ENCODE measurements at regions not wholly inside any gene's neighbourhood (a gene's known extent, or its start where the extent isn't known, plus 50 kb on each side); places are given as distances from the start of the nearest gene placed in this dataset.

DNA sequence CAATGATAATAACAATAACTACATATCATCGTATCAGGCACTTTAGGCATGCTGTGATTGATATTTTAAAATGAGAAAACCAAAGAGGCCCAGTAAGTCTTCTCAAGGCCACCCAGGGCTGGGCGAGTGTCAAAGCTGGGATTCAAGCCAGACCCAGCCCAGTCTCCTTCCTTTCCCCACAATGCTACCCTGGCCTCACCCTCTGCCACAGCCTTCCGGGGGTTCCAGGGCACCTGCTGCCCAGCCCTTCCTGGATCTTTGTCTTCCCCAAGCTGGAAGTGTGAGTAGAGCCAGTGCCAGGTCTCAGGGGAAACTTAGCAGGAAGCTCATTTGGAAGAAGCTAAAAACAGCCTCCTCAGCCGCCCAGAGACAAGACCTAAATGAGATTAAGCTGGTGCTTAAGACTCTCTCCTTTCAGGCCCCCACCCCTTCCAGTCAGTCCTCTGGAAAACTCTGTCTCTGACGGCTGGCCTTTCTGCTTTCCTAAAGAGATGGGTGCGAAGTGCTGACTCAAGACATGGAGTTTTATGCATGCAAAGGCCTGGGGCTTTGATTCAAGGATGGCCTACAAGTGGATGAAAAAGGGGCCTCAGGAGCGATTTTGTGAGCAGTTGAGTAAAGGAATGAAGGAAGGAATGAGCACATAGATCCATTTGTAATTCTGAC, 184.2 kb downstream of the KCNA5 start:
- no peak for ATAC-seq (replicated peaks)
- Mint-ChIP-seq H3K27me3 (peaks cover 11 to 13% of the 10 kb centered on the region in 2 donors), H3K4me3 (no peak overlapping the region), H3K36me3 (ENCODE audit: insufficient read depth) (no peaks in the 10 kb centered on the region), H3K4me1 (ENCODE audit: low read depth in 2 of 2) (no peaks in the 10 kb centered on the region), H3K27ac (no peak overlapping the region), H3K9me3 (peaks cover 0 to 3% of the 10 kb centered on the region in 2 donors)
- no peak for DNase-seq

- DNase-seq (no peak), ATAC-seq (replicated peaks) (no peak)
Observed at GRCh38 chr12:5230156-5230555, 186.5 kb downstream of the KCNA5 start.

DNA sequence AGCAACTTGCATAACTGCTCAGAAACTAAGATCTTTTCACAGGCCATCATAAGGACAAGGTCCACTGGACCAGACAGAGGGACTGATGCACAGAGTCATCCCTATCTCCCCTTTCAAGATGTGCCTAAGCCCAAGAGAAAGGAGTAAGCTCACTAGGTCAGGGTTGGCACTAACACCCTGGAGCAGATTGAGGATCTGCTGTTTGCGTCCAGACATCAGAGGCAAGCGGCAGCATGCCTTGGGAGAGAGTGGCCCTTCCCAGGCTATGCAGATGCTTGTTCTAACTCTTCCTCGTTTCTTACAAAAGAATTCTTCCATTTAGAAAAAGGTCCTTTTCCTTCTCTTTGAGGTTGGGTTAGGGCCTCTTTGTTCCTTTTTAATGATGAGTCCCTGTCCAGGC, 187.2 kb downstream of the KCNA5 start:
- Mint-ChIP-seq H3K4me1 (ENCODE audit: low read depth in 2 of 2) (no peaks in the 10 kb centered on the region), H3K36me3 (ENCODE audit: insufficient read depth) (no peaks in the 10 kb centered on the region), H3K27ac (no peak overlapping the region), H3K4me3 (no peak overlapping the region), H3K9me3 (no peaks in the 10 kb centered on the region), H3K27me3 (peaks cover 0 to 40% of the 10 kb centered on the region in 2 donors)
- ATAC-seq (replicated peaks) (no peak), DNase-seq (no peak)

More at GRCh38 chr12:5230156-5230555, 186.5 kb downstream of the KCNA5 start:
- no peaks in the 10 kb centered on the region for H3K4me1 Mint-ChIP-seq (ENCODE audit: low read depth in 2 of 2)
- H3K27ac Mint-ChIP-seq, result no peak overlapping the region
- H3K27me3 Mint-ChIP-seq, result peaks cover 6 to 33% of the 10 kb centered on the region in 2 donors
- H3K9me3 Mint-ChIP-seq, result peaks cover 0 to 3% of the 10 kb centered on the region in 2 donors
- H3K4me3 Mint-ChIP-seq, result no peak overlapping the region
- no peaks in the 10 kb centered on the region for H3K36me3 Mint-ChIP-seq (ENCODE audit: insufficient read depth)

DNA sequence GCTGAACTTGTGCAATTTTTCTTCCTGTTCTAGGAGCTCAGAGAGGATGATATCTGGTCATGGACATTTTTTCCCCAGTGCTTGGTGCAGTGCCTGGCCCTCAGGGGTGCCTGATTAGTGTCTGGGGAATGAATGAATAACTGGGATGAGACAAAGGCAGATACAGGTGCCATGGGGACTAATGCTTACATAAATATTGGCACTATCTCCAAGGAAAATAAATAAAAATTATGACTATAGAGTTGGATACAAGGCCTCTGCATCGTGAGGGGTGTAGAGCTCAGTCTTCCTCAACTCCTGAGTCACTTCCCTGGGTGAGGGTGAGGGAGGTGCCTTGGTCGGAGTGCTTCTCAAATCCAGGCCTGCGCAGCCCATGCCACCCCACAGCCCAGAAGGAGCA, 188.6 kb downstream of the KCNA5 start:
- H3K36me3 Mint-ChIP-seq (ENCODE audit: insufficient read depth), result no peaks in the 10 kb centered on the region
- DNase-seq, result no peak
- H3K4me1 Mint-ChIP-seq (ENCODE audit: low read depth in 2 of 2), result no peaks in the 10 kb centered on the region
- ATAC-seq (replicated peaks), result no peak
- no peaks in the 10 kb centered on the region for H3K9me3 Mint-ChIP-seq
- peaks cover 7 to 40% of the 10 kb centered on the region in 2 donors for H3K27me3 Mint-ChIP-seq
- no peak overlapping the region for H3K27ac Mint-ChIP-seq
- no peak overlapping the region for H3K4me3 Mint-ChIP-seq

DNA sequence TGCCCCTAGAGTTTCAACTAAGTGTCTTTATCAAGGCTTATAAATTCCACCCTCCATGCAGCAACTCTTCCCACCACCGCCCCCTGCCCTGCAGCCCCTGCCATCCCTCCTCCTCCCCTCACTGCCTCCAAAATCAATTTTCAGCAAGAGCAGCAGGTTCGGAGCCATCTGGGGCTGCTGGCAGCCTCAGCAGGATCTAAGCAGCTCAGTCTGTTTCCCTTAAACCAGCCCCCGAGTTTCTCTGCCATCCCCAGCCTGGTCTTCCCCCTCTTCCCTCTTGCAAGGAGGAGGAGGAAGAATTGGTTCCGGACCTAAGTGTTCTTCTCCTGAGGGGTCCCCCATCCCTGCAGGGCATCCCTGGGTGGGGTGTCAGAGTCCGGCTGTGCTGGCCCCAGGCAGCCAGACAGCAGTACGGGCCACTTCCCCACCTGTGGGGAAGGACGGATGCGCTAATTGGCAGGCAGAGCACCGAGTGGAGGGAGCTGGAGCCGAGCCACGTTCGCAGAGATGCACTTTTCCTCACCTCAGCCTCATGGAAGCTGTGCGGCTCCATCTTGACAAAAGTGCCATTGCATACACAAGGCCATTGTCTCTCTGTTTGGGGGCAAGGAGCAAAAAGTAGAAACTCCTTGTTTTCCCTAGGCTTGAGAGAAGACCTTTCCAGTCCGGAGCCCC, 189.3 kb downstream of the KCNA5 start:
- H3K27me3 Mint-ChIP-seq, result peaks cover 7 to 40% of the 10 kb centered on the region in 2 donors
- DNase-seq (no peak), ATAC-seq (replicated peaks) (no peak)
- no peak overlapping the region for H3K4me3 Mint-ChIP-seq
- H3K36me3 Mint-ChIP-seq (ENCODE audit: insufficient read depth), result no peaks in the 10 kb centered on the region
- no peak overlapping the region for H3K27ac Mint-ChIP-seq
- no peaks in the 10 kb centered on the region for H3K9me3 Mint-ChIP-seq
- no peaks in the 10 kb centered on the region for H3K4me1 Mint-ChIP-seq (ENCODE audit: low read depth in 2 of 2)

- Mint-ChIP-seq H3K27me3 (peaks cover 7 to 40% of the 10 kb centered on the region in 2 donors), H3K4me3 (no peak overlapping the region), H3K36me3 (ENCODE audit: insufficient read depth) (no peaks in the 10 kb centered on the region), H3K4me1 (ENCODE audit: low read depth in 2 of 2) (no peaks in the 10 kb centered on the region), H3K9me3 (no peaks in the 10 kb centered on the region), H3K27ac (no peak overlapping the region)
- DNase-seq (no peak), ATAC-seq (replicated peaks) (no peak)
Observed at GRCh38 chr12:5236022-5236640, 192.5 kb downstream of the KCNA5 start.

DNA sequence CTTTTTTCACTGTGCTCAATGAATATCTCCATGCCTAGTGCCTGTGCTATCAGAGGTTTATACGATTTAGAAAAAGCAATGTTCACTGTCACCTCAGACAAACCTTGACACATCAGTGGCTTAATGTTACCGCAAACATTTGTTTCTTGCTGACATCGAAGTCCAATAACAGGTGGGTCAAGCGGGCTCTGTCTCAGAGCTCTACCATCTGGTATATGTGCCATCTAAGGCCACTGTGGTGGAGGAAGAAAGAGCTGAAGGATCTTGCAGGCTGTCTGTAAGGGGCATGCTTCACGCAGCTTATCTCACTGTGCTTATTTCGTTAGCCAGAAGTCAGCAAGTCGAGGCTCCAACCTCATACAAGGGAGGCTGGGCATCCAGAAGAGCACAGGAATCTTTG, 189.5 kb upstream of the NTF3 start:
- no peak overlapping the region for H3K4me3 Mint-ChIP-seq
- DNase-seq (no peak), ATAC-seq (replicated peaks) (no peak)
- H3K27ac Mint-ChIP-seq, result no peak overlapping the region
- no peaks in the 10 kb centered on the region for H3K27me3 Mint-ChIP-seq
- H3K4me1 Mint-ChIP-seq (ENCODE audit: low read depth in 2 of 2), result no peaks in the 10 kb centered on the region
- no peaks in the 10 kb centered on the region for H3K9me3 Mint-ChIP-seq
- H3K36me3 Mint-ChIP-seq (ENCODE audit: insufficient read depth), result no peaks in the 10 kb centered on the region

DNA sequence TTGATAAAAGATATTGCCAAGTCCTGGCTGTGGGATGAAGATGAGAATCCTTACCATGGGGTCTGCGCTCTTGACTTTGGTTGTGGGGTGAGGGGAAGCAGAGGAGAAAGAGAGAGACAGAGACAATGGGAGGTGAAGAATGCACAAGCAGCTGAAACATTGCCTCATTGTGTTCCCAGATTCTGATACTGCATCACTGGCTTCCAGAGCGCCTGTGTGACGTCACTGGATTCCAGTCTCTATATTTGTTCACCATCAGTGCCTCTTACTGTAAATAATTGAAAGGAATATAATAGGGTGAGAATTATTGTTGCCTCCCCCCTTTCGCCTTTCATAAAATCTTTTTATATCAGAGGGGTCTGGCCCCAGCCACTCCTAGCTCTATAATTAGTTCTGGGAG, 188.9 kb upstream of the NTF3 start:
- H3K27ac Mint-ChIP-seq, result no peak overlapping the region
- H3K9me3 Mint-ChIP-seq, result no peaks in the 10 kb centered on the region
- H3K36me3 Mint-ChIP-seq (ENCODE audit: insufficient read depth), result no peaks in the 10 kb centered on the region
- no peak overlapping the region for H3K4me3 Mint-ChIP-seq
- DNase-seq, result no peak
- H3K4me1 Mint-ChIP-seq (ENCODE audit: low read depth in 2 of 2), result no peaks in the 10 kb centered on the region
- H3K27me3 Mint-ChIP-seq, result no peaks in the 10 kb centered on the region
- ATAC-seq (replicated peaks), result no peak

DNA sequence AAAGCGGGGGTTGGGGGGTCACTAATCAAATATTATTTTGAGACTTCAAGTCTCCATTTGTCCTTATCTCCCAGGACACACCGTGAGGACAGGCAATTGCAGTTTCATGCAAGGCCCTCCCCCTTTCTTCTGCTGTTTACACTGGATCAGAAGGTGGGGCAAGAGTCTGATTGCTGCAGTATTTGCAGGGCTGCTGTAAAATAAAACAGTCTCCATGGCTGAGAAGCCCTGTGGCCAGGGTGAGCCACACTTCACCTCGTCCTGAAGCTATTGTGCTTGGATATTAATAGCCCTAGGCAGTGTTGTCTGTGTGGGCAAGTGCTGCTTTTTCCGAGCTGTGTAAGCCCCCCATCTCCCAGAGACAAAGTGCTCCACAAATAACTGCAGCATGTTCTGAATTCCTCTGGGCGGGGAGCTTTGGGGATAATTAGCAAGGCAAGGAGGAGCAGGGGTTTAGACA, 187.4 kb upstream of the NTF3 start:
- Mint-ChIP-seq H3K9me3 (no peaks in the 10 kb centered on the region), H3K4me1 (ENCODE audit: low read depth in 2 of 2) (no peaks in the 10 kb centered on the region), H3K36me3 (ENCODE audit: insufficient read depth) (no peaks in the 10 kb centered on the region), H3K27me3 (no peaks in the 10 kb centered on the region), H3K27ac (no peak overlapping the region), H3K4me3 (no peak overlapping the region)
- no peak for DNase-seq
- no peak for ATAC-seq (replicated peaks)

- Mint-ChIP-seq H3K27ac (no peak overlapping the region), H3K4me3 (no peak overlapping the region), H3K4me1 (ENCODE audit: low read depth in 2 of 2) (no peaks in the 10 kb centered on the region), H3K9me3 (no peaks in the 10 kb centered on the region), H3K27me3 (no peaks in the 10 kb centered on the region), H3K36me3 (ENCODE audit: insufficient read depth) (no peaks in the 10 kb centered on the region)
- DNase-seq (no peak), ATAC-seq (replicated peaks) (no peak)
Observed at GRCh38 chr12:5246196-5246595, 185.7 kb upstream of the NTF3 start.

DNA sequence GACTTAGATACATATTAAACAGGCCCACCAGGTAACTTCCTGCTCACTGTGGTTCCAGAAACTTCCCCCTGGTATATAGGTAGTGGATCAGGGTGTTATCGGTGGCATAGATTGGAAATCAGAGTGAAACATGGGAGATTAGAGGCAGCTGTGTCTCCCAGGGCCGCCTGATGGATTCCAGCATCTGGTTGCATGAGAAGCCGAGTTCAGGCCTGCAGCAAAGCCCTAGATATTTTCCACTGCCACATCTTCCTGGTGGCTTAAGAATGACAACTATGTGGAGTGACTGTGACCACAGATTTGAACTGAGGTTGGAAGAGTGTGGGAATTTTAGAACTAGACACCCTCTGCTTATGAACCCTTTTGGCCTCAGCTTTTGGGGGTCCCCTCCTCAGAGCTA, 184.8 kb upstream of the NTF3 start:
- no peaks in the 10 kb centered on the region for H3K9me3 Mint-ChIP-seq
- no peak for ATAC-seq (replicated peaks)
- peaks cover 0 to 6% of the 10 kb centered on the region in 2 donors for H3K27me3 Mint-ChIP-seq
- H3K4me1 Mint-ChIP-seq (ENCODE audit: low read depth in 2 of 2), result no peaks in the 10 kb centered on the region
- no peak overlapping the region for H3K27ac Mint-ChIP-seq
- no peak overlapping the region for H3K4me3 Mint-ChIP-seq
- no peaks in the 10 kb centered on the region for H3K36me3 Mint-ChIP-seq (ENCODE audit: insufficient read depth)
- DNase-seq, result no peak

DNA sequence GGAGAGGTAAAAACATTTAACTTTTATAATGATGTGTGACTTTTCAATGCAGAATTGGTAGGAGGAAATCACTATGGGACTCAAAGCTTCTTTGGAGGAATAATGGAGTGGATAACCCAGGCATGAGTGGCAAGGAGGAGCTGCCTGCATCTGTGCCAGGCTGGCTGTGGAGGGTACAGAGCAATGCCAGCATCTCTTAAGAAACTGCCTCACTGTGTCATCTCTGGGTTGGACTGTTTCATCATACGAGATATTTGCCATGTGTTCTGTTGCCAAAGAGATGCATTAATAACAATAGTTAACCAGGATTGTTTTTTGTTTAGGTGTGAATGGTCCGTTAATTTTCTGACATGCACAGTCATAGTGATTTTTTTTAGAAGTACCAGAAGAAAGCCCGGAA, 183.7 kb upstream of the NTF3 start:
- ATAC-seq (replicated peaks), result no peak
- H3K4me3 Mint-ChIP-seq, result no peak overlapping the region
- H3K4me1 Mint-ChIP-seq (ENCODE audit: low read depth in 2 of 2), result no peaks in the 10 kb centered on the region
- no peak for DNase-seq
- no peaks in the 10 kb centered on the region for H3K9me3 Mint-ChIP-seq
- H3K27me3 Mint-ChIP-seq, result peaks cover 0 to 13% of the 10 kb centered on the region in 2 donors
- no peak overlapping the region for H3K27ac Mint-ChIP-seq
- H3K36me3 Mint-ChIP-seq (ENCODE audit: insufficient read depth), result no peaks in the 10 kb centered on the region

DNA sequence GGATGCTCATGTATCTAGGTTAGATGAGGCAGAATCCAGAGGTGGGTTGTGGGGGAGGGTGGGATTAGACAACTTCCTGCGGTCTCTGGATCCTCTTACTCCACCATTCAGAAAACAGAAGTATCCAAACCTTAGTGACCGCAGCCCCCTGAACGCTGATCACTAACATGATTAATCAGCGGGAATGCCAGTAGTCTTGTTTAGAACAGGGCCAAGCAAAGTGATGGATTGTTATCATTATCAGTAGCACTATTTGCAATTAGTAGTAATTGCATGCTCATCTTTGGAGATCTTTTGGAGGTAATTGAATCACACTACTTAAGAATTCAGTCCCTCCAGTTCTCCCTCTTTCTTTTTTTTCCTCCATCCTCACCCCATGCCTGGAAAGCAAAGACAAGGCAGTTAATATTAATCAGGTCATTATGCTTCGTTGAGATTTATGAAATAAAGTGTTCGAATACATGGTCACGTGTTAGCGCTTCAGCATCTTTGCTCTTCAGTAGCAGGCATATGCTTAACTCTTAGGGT, 182.8 kb upstream of the NTF3 start:
- Mint-ChIP-seq H3K4me3 (no peak overlapping the region), H3K27ac (no peak overlapping the region), H3K27me3 (peaks cover 0 to 13% of the 10 kb centered on the region in 2 donors), H3K36me3 (ENCODE audit: insufficient read depth) (no peaks in the 10 kb centered on the region), H3K4me1 (ENCODE audit: low read depth in 2 of 2) (no peaks in the 10 kb centered on the region), H3K9me3 (no peaks in the 10 kb centered on the region)
- DNase-seq (no peak), ATAC-seq (replicated peaks) (no peak)

- no peaks in the 10 kb centered on the region for H3K4me1 Mint-ChIP-seq (ENCODE audit: low read depth in 2 of 2)
- H3K9me3 Mint-ChIP-seq, result no peaks in the 10 kb centered on the region
- H3K27ac Mint-ChIP-seq, result no peak overlapping the region
- no peak overlapping the region for H3K4me3 Mint-ChIP-seq
- no peaks in the 10 kb centered on the region for H3K36me3 Mint-ChIP-seq (ENCODE audit: insufficient read depth)
- DNase-seq (no peak), ATAC-seq (replicated peaks) (no peak)
- H3K27me3 Mint-ChIP-seq, result peaks cover 5 to 13% of the 10 kb centered on the region in 2 donors
Observed at GRCh38 chr12:5251092-5251491, 180.8 kb upstream of the NTF3 start.

All from effector memory CD8-positive, alpha-beta T cell (primary cell).